ENCODE measurements at regions not wholly inside any gene's neighbourhood (a gene's known extent, or its start where the extent isn't known, plus 50 kb on each side); places are given as distances from the start of the nearest gene placed in this dataset.

DNA sequence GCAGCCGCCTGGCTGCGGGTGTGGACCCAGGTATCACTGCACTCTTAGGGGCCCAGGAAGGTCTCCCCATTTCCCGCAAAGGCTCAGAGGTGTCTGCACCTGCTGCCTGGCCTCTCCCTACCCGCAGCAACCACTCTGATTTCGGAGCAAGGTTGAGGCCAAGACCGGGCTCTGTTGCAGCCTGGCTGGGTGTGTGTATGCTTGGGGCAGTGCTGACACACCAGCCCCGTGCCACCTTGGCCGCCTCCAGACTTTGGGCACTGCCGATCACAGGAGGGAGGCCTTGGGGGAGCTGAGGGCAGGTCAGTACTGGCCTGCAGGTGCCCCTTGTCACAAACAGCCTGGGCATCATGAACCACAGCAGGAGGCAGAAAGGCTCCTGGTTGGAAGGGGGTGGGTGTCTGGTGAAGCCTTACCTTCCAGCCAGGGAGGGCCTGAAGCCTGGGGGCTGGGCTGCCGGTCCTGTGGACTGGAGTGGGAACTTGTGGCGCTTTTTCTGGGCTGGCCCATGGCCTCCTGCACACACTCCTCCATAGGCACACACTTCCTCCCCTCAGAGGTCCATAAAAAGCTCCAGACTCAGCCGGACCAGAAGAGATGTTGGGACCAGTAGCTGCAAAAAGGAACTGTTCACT, 519.5 kb downstream of the RWDD3 start:
- TF ChIP-seq, protein P1, sequence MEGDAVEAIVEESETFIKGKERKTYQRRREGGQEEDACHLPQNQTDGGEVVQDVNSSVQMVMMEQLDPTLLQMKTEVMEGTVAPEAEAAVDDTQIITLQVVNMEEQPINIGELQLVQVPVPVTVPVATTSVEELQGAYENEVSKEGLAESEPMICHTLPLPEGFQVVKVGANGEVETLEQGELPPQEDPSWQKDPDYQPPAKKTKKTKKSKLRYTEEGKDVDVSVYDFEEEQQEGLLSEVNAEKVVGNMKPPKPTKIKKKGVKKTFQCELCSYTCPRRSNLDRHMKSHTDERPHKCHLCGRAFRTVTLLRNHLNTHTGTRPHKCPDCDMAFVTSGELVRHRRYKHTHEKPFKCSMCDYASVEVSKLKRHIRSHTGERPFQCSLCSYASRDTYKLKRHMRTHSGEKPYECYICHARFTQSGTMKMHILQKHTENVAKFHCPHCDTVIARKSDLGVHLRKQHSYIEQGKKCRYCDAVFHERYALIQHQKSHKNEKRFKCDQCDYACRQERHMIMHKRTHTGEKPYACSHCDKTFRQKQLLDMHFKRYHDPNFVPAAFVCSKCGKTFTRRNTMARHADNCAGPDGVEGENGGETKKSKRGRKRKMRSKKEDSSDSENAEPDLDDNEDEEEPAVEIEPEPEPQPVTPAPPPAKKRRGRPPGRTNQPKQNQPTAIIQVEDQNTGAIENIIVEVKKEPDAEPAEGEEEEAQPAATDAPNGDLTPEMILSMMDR (conservative IDR thresholded peaks at IDR 0.05; ENCODE audit: low read length): no peak
- TF ChIP-seq EZH2phosphoT487 (IDR thresholded peaks at IDR 0.05; ENCODE audit: borderline replicate concordance): no peak
